Mesodermal cell (in vitro differentiated cells): ENCODE measurements at regions not wholly inside any gene's neighbourhood (a gene's known extent, or its start where the extent isn't known, plus 50 kb on each side); places are given as distances from the start of the nearest gene placed in this dataset.

ENCODE experiments used
- H3K27ac ChIP-seq: 2 replicates; pipeline ENCODE4 v1.7.0; 2013; ENCODE audit warnings: mild to moderate bottlenecking, low read depth, low read length, moderate library complexity; ENCODE audit not compliant: severe bottlenecking
- H3K36me3 ChIP-seq: 2 replicates; pipeline ENCODE4 v1.7.1; 2013; ENCODE audit warnings: mild to moderate bottlenecking, low read length, moderate library complexity; ENCODE audit not compliant: control insufficient read depth, insufficient read depth
- H3K4me1 ChIP-seq: one replicate; pipeline ENCODE4 v1.7.1; 2013; ENCODE audit warnings: mild to moderate bottlenecking, low read length; ENCODE audit not compliant: insufficient read depth, control insufficient read depth, poor library complexity, severe bottlenecking
- H3K4me3 ChIP-seq: 2 replicates; pipeline ENCODE4 v1.7.0; 2013; ENCODE audit warnings: low read length, control low read depth, mild to moderate bottlenecking; ENCODE audit not compliant: insufficient read depth, poor library complexity, severe bottlenecking; ENCODE audit errors: extremely low read depth
- H3K9me3 ChIP-seq: 2 replicates; pipeline ENCODE4 v1.7.1; 2013; ENCODE audit warnings: mild to moderate bottlenecking, low read length, moderate library complexity; ENCODE audit not compliant: control insufficient read depth
- WGBS, 2 experiments: methylation state at CpG; one replicate each; pipeline ENCODE4 v1.1.5; 2013; ENCODE audit warnings: missing lambda C conversion rate in 2 of 2; ENCODE audit not compliant: insufficient coverage in 2 of 2; 5-methylcytosine and 5-hydroxymethylcytosine counted together

GRCh38 chr12:77377622-77378021, 312.3 kb upstream of the E2F7 start:
- Histone ChIP-seq H3K36me3 (no peaks in the 10 kb centered on the region), H3K4me3 (no peak overlapping the region), H3K4me1 (no peaks in the 10 kb centered on the region), H3K27ac (no peak overlapping the region), H3K9me3 (no peaks in the 10 kb centered on the region)
- WGBS, 2 experiments: 92 to 96% methylated on average over 4 to 6 of the region's 6 CpGs

GRCh38 chr12:77377116-77377515, 311.7 kb upstream of the E2F7 start:
- WGBS, 2 experiments: 83 to 100% methylated on average over 1 of the region's 1 CpG
- Histone ChIP-seq H3K4me3 (no peak overlapping the region), H3K4me1 (no peaks in the 10 kb centered on the region), H3K36me3 (no peaks in the 10 kb centered on the region), H3K27ac (no peak overlapping the region), H3K9me3 (no peaks in the 10 kb centered on the region)

DNA sequence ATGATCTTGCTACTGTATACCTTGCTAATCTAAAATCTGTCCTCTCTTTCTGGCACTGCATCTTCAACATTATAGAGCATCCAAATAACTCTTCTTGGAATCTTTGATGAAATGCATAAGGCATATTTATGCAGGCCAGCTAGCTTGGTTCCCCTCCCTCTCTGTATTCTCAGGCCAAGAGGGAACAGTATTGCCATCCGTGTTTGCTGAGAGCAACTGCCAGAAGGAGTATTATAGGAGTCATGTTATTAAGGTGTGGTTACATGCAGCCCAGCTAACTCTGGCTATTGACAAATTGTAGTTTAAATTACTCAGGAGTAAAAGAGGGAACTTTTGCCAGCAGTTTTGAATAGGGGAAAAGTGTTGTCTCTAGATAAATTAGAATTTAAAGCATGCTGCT, 309.3 kb upstream of the E2F7 start:
- no peaks in the 10 kb centered on the region for H3K9me3 ChIP-seq
- WGBS, 2 experiments: 80% methylated on average over 1 of the region's 1 CpG; no CpG with 5 or more reads in 1 of the 2 experiments
- H3K36me3 ChIP-seq: no peaks in the 10 kb centered on the region
- no peak overlapping the region for H3K27ac ChIP-seq
- no peaks in the 10 kb centered on the region for H3K4me1 ChIP-seq
- no peak overlapping the region for H3K4me3 ChIP-seq

DNA sequence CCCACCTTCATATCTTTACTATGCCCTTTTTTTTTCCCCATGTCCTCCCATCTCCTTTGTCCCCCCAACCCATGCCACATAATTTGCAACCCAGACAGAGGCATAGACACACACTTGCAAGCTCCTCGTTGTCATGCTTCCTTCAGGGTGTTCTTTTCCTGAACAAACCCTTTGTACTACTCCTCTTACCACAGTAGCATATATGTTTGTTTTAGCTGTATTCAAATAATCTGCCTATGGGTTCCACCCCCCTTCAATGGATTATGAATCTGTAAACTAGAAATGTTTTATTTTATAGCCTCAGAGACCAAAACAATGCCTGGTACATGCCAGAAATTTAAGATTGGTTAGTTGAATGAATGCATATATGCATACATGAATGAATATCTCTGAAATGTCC, 307.1 kb upstream of the E2F7 start:
- Histone ChIP-seq H3K27ac (no peak overlapping the region), H3K4me1 (no peaks in the 10 kb centered on the region), H3K4me3 (no peak overlapping the region), H3K9me3 (no peaks in the 10 kb centered on the region), H3K36me3 (no peaks in the 10 kb centered on the region)
- no CpG with 5 or more reads among the region's 1 CpG for whole genome bisulfite sequencing, 2 experiments

DNA sequence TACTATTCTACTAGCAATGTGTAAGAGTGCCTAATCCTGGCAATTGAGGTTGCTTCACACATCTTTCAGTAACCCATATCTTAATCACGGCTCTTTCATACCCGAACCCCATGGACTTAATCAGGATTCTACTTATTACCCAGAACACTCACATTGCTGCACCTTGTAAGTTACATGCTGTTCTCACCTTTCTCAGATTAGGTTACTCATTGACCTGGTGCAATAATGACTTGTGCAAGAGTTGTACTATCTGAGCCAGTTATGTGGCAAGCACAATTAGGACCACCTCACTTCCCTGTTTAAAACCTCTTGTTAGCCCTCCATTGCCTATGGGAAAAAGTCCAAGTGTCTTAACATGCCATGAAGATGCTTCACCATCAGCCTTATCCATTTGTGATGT, 306.7 kb upstream of the E2F7 start:
- no peaks in the 10 kb centered on the region for H3K4me1 ChIP-seq
- WGBS, 2 experiments: 96% methylated on average over 2 of the region's 2 CpGs; no CpG with 5 or more reads in 1 of the 2 experiments

DNA sequence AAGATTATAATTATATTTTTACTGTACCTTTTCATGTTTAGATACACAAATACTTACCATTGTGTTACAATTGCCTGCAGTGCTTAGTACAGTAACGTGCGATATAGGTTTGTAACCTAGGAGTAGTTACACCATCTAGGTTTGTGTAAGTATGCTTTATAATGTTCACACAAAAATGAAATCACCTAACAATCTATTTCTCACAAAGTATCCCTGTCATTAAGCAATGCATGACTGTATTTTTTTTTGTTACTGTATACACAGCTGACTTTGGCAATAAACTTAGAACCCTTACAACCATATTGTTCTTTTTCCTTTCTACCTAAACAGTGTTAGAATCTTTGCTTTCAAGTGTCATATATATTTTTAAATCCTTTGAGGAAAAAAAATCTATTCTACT, 303.0 kb upstream of the E2F7 start:
- H3K4me3 ChIP-seq: no peak overlapping the region
- WGBS, 2 experiments: no CpG with 5 or more reads among the region's 2 CpGs
- H3K4me1 ChIP-seq: no peaks in the 10 kb centered on the region
- H3K27ac ChIP-seq: no peak overlapping the region
- H3K9me3 ChIP-seq: no peaks in the 10 kb centered on the region
- H3K36me3 ChIP-seq: no peaks in the 10 kb centered on the region

More for the DNA sequence above, 306.7 kb upstream of the E2F7 start:
- Histone ChIP-seq H3K9me3 (no peaks in the 10 kb centered on the region), H3K36me3 (no peaks in the 10 kb centered on the region), H3K27ac (no peak overlapping the region), H3K4me3 (no peak overlapping the region)

DNA sequence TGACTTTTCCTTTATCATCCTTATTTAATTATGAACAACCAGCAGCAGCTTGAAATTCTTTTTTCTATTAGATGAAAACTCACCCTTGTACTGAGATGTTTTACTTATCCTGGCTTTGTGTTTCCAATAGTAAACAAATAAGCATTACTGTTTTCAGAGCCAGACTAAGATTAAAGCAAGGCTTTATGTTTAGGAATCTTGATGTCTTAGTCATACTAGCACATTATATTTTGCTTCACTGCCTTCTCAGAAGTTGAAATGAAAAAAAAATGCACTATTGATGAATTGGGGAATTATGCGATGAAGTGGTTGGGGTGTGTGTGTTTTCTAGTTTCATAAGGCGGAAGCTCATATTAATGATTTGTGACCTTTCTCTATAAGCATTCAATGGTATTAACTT, 301.2 kb upstream of the E2F7 start:
- Histone ChIP-seq H3K4me1 (no peaks in the 10 kb centered on the region), H3K36me3 (no peaks in the 10 kb centered on the region), H3K27ac (no peak overlapping the region), H3K4me3 (no peak overlapping the region), H3K9me3 (no peaks in the 10 kb centered on the region)
- no CpG with 5 or more reads among the region's 2 CpGs for WGBS, 2 experiments

- no peaks in the 10 kb centered on the region for H3K9me3 ChIP-seq
- no peaks in the 10 kb centered on the region for H3K4me1 ChIP-seq
- H3K4me3 ChIP-seq: no peak overlapping the region
- no peak overlapping the region for H3K27ac ChIP-seq
- no CpG with 5 or more reads among the region's 1 CpG for WGBS, 2 experiments
- no peaks in the 10 kb centered on the region for H3K36me3 ChIP-seq
Measured at GRCh38 chr12:77364400-77364799, 299.0 kb upstream of the E2F7 start.

GRCh38 chr12:77362509-77363210, 297.3 kb upstream of the E2F7 start:
- Histone ChIP-seq H3K9me3 (no peaks in the 10 kb centered on the region), H3K4me3 (no peak overlapping the region), H3K27ac (peak overlapping the region; percentile 19), H3K36me3 (no peaks in the 10 kb centered on the region), H3K4me1 (no peaks in the 10 kb centered on the region)
- 57 to 81% methylated on average over 2 to 5 of the region's 7 CpGs for WGBS, 2 experiments

DNA sequence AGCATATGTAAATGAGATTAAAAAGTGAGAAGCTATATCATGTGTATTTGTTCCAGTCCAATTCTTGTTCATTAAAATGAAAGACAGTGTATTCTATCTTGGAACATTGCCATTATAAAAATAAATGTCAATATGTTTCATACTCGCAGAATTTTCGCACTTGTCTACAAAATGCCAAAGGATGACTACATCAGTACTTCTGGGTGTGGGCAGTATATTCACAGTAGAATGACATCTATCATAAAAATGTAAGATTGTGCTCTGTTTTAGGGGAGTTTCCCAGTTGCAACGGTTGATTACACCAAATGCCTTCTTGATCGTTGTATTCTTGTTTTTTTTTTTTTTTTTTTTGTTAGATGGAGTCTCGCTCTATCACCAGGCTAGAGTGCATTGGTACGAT, 292.3 kb upstream of the E2F7 start:
- Histone ChIP-seq H3K4me1 (no peaks in the 10 kb centered on the region), H3K27ac (no peak overlapping the region)

GRCh38 chr12:77354766-77355362, 289.5 kb upstream of the E2F7 start:
- 78 to 80% methylated on average over 1 of the region's 2 CpGs for WGBS, 2 experiments
- Histone ChIP-seq H3K27ac (no peak overlapping the region), H3K4me1 (no peaks in the 10 kb centered on the region), H3K9me3 (no peaks in the 10 kb centered on the region), H3K36me3 (no peaks in the 10 kb centered on the region), H3K4me3 (no peak overlapping the region)

More for the DNA sequence above, 292.3 kb upstream of the E2F7 start:
- no peak overlapping the region for H3K4me3 ChIP-seq
- 100% methylated on average over 1 of the region's 6 CpGs; no CpG with 5 or more reads in 1 of the 2 experiments for WGBS, 2 experiments
- H3K36me3 ChIP-seq: no peaks in the 10 kb centered on the region
- no peaks in the 10 kb centered on the region for H3K9me3 ChIP-seq
